Liver (tissue), 8 donors: ENCODE measurements at regions not wholly inside any gene's neighbourhood (a gene's known extent, or its start where the extent isn't known, plus 50 kb on each side); places are given as distances from the start of the nearest gene placed in this dataset.

Experiments used
- DNase-seq: peaks from one replicate; pipeline ENCODE4 v3.0.0-alpha.2; 2017; ENCODE audit warnings: low spot score
- H3K27ac ChIP-seq, 2 donors: one replicate each; pipeline ENCODE4 v1.7.0; 2013; ENCODE audit warnings: inconsistent platforms in 2 of 2, low read length in 2 of 2, control low read depth in 1 of 2, low read depth in 1 of 2, mild to moderate bottlenecking in 1 of 2
- H3K27me3 ChIP-seq, 4 donors: one replicate each; pipeline versions ENCODE4 v1.6.1 to v1.7.0; 2013; ENCODE audit warnings: low read length in 3 of 4, inconsistent platforms in 1 of 4, mild to moderate bottlenecking in 1 of 4, moderate library complexity in 1 of 4; ENCODE audit not compliant: control insufficient read depth in 4 of 4, insufficient read depth in 4 of 4
- H3K36me3 ChIP-seq, 4 donors: one replicate each; pipeline versions ENCODE4 v1.6.1 to v1.7.0; 2013; ENCODE audit warnings: low read length in 3 of 4, mild to moderate bottlenecking in 3 of 4, low read depth in 1 of 4, moderate library complexity in 1 of 4; ENCODE audit not compliant: control insufficient read depth in 4 of 4, insufficient read depth in 3 of 4
- H3K4me1 ChIP-seq, 4 donors: one replicate each; pipeline versions ENCODE4 v1.6.1 to v1.7.0; 2013; ENCODE audit warnings: low read length in 3 of 4, mild to moderate bottlenecking in 3 of 4, moderate library complexity in 1 of 4; ENCODE audit not compliant: control insufficient read depth in 4 of 4, insufficient read depth in 4 of 4
- H3K4me3 ChIP-seq, 3 donors: one replicate each; pipeline versions ENCODE4 v1.6.1 to v1.7.0; 2013; ENCODE audit warnings: low read length in 3 of 3, control low read depth in 1 of 3, low read depth in 1 of 3, mild to moderate bottlenecking in 1 of 3
- H3K9ac ChIP-seq, 2 donors: one replicate each; pipeline ENCODE4 v1.7.0; 2013; ENCODE audit warnings: low read length in 2 of 2, mild to moderate bottlenecking in 2 of 2, moderate library complexity in 2 of 2, control low read depth in 1 of 2, low read depth in 1 of 2
- H3K9me3 ChIP-seq, 4 donors: one replicate each; pipeline versions ENCODE4 v1.6.1 to v1.7.0; 2013; ENCODE audit warnings: low read length in 3 of 4; ENCODE audit not compliant: control insufficient read depth in 4 of 4
- CTCF ChIP-seq: fragments of 150-350 bp; IDR thresholded peaks from 2 replicates; pipeline ENCODE4 v1.5.1; 2017; ENCODE audit warnings: improper control_type of control experiment, low read depth, low read length; ENCODE audit not compliant: missing input control
- EGR1 ChIP-seq, 2 donors: IDR thresholded peaks; 2 replicates each; pipeline ENCODE4 v1.6.1; 2016 to 2018; ENCODE audit warnings: antibody characterized with exemption in 2 of 2, low read depth in 2 of 2
- FOXA1 ChIP-seq: IDR thresholded peaks from 2 replicates; pipeline ENCODE4 v1.6.1; 2016; ENCODE audit warnings: antibody characterized with exemption
- FOXA2 ChIP-seq: IDR thresholded peaks from 2 replicates; pipeline ENCODE4 v1.6.1; 2016; ENCODE audit warnings: antibody characterized with exemption
- GABPA ChIP-seq, 2 donors: IDR thresholded peaks in 1 of 2; conservative IDR thresholded peaks in 1 of 2; 2 replicates each; pipeline ENCODE4 v1.6.1; 2016; ENCODE audit warnings: antibody characterized with exemption in 2 of 2, mild to moderate bottlenecking in 1 of 2, moderate library complexity in 1 of 2
- HNF4A ChIP-seq, 2 donors: conservative IDR thresholded peaks; 2 replicates each; pipeline ENCODE4 v1.6.1; 2016; ENCODE audit warnings: antibody characterized with exemption in 2 of 2, mild to moderate bottlenecking in 2 of 2
- HNF4G ChIP-seq: IDR thresholded peaks from 2 replicates; pipeline ENCODE4 v1.6.1; 2016; ENCODE audit warnings: antibody characterized with exemption
- JUND ChIP-seq, 2 donors: IDR thresholded peaks; 2 replicates each; pipeline ENCODE4 v1.6.1; 2016; ENCODE audit warnings: antibody characterized with exemption in 2 of 2
- NR2F2 ChIP-seq: IDR thresholded peaks from 2 replicates; pipeline ENCODE4 v1.6.1; 2016; ENCODE audit warnings: antibody characterized with exemption
- RAD21 ChIP-seq, 2 donors: IDR thresholded peaks; 2 replicates each; pipeline ENCODE4 v1.6.1; 2016; ENCODE audit warnings: antibody characterized with exemption in 2 of 2, mild to moderate bottlenecking in 2 of 2
- REST ChIP-seq: IDR thresholded peaks from 2 replicates; pipeline ENCODE4 v1.6.1; 2016; ENCODE audit warnings: antibody characterized with exemption, mild to moderate bottlenecking
- RXRA ChIP-seq, 2 donors: IDR thresholded peaks; 2 replicates each; pipeline ENCODE4 v1.6.1; 2017 to 2018; ENCODE audit warnings: antibody characterized with exemption in 2 of 2, mild to moderate bottlenecking in 1 of 2
- SP1 ChIP-seq: IDR thresholded peaks from 2 replicates; pipeline ENCODE4 v1.6.1; 2018; ENCODE audit warnings: antibody characterized with exemption, mild to moderate bottlenecking
- TAF1 ChIP-seq: conservative IDR thresholded peaks from 2 replicates; pipeline ENCODE4 v1.6.1; 2016; ENCODE audit warnings: antibody characterized with exemption, mild to moderate bottlenecking
- YY1 ChIP-seq: IDR thresholded peaks from 2 replicates; pipeline ENCODE4 v1.6.1; 2016; ENCODE audit warnings: antibody characterized with exemption, mild to moderate bottlenecking
- ZBTB33 ChIP-seq: IDR thresholded peaks from 2 replicates; pipeline ENCODE4 v1.6.1; 2016; ENCODE audit warnings: antibody characterized with exemption
- WGBS: extraction: QIAGEN DNeasy Blood & Tissue Kit; methylation state at CpG from one replicate; pipeline ENCODE4 v1.1.7; 2013; 5-methylcytosine and 5-hydroxymethylcytosine counted together
- TF ChIP-seq, protein P1 (sequence below): IDR thresholded peaks from 2 replicates; pipeline ENCODE4 v1.6.1; 2016; ENCODE audit warnings: antibody characterized with exemption
- TF ChIP-seq, protein P2 (sequence below): IDR thresholded peaks from 2 replicates; pipeline ENCODE4 v1.6.1; 2016; ENCODE audit warnings: antibody characterized with exemption
- donor health status: healthy.
- donor health status: healthy.
- donor health status: healthy.
- donor health status: healthy.
- donor health status: healthy.

DNA sequence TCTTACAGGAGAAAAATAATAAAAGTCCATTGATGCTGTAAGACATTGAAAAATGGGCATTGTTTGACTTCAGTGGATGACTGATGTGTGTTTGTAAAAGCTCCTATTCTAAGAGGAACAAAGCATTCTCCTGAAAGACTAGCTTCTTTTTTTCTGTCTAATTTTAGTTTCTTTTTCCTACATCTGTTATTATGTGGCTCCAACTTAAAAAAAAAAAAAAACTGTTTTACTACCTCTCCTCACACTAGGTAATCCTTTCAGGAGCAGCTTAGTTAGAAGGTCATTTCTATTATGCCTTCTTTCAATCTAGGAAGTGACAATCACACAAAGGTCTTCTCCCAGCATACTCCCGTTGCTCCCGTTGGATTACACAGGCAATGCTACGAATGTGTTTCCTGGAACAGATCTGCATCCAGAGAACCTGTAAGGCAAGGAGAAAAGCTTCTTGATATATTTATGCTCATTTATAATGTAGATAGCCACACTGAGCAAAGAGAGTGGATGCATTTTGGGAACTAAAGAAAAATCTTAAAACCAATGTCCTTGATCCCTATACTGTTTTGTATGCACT is 595.1 kb upstream of the CCDC179 start:
- Histone ChIP-seq H3K27ac (no peak overlapping the region), H3K4me1 (no peaks in the 10 kb centered on the region), H3K9ac (no peak overlapping the region), H3K36me3 (no peaks in the 10 kb centered on the region), H3K9me3 (no peaks in the 10 kb centered on the region), H3K27me3 (no peaks in the 10 kb centered on the region), H3K4me3 (no peak overlapping the region)
- whole genome bisulfite sequencing = 51% methylated on average over 3 of the region's 3 CpGs
- no peak for TF ChIP-seq GABPA (IDR thresholded peaks at IDR 0.05 in 1 of 2, conservative IDR thresholded peaks at IDR 0.05 in 1 of 2)
- TF ChIP-seq FOXA1 = no peak
- no peak for TF ChIP-seq REST
- TF ChIP-seq SP1 = no peak
- TF ChIP-seq JUND (IDR thresholded peaks at IDR 0.05) = no peak
- no peak for TF ChIP-seq RXRA (IDR thresholded peaks at IDR 0.05)
- TF ChIP-seq YY1 = no peak
- TF ChIP-seq, protein P1, sequence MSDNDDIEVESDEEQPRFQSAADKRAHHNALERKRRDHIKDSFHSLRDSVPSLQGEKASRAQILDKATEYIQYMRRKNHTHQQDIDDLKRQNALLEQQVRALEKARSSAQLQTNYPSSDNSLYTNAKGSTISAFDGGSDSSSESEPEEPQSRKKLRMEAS = no peak
- no peak for TF ChIP-seq HNF4G
- no peak for TF ChIP-seq ZBTB33
- TF ChIP-seq HNF4A (conservative IDR thresholded peaks at IDR 0.05) = no peak
- no peak for TF ChIP-seq TAF1
- TF ChIP-seq FOXA2 = no peak
- no peak for TF ChIP-seq EGR1 (IDR thresholded peaks at IDR 0.05; ENCODE audit: low read depth in 2 of 2)
- TF ChIP-seq, protein P2, sequence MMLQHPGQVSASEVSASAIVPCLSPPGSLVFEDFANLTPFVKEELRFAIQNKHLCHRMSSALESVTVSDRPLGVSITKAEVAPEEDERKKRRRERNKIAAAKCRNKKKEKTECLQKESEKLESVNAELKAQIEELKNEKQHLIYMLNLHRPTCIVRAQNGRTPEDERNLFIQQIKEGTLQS = no peak
- TF ChIP-seq CTCF = no peak
- no peak for TF ChIP-seq NR2F2
- no peak for TF ChIP-seq RAD21 (IDR thresholded peaks at IDR 0.05)
- DNase-seq = no peak
